AG04449 (cell line): ENCODE measurements at regions not wholly inside any gene's neighbourhood (a gene's known extent, or its start where the extent isn't known, plus 50 kb on each side); places are given as distances from the start of the nearest gene placed in this dataset.

Experiments
- CTCF ChIA-PET: fragments of 350-600 bp; formaldehyde crosslinking; extraction: SDS; loops from one replicate; lab custom pipeline; 2021; ENCODE audit warnings: antibody characterized with exemption; lab: Yijun Ruan, JAX
- POLR2A ChIA-PET: fragments of 400-600, 350-600 bp; formaldehyde crosslinking; extraction: SDS; loops from one replicate; lab custom pipeline; 2020; ENCODE audit warnings: antibody characterized with exemption, inconsistent platforms; lab: Yijun Ruan, JAX
- DNase-seq: peaks from one replicate; pipeline ENCODE4 v3.0.0-alpha.2; 2010; ENCODE audit warnings: low read depth, low spot score
- H3K4me3 ChIP-seq: 2 replicates; pipeline ENCODE4 v1.5.1; 2011; ENCODE audit warnings: low read depth, mild to moderate bottlenecking, control low read depth, low read length
- TF ChIP-seq, protein P1 (sequence below): IDR thresholded peaks from one replicate; pipeline ENCODE4 v1.5.1; 2011; ENCODE audit warnings: mild to moderate bottlenecking, moderate library complexity, low read length, control low read depth, inconsistent platforms; ENCODE audit not compliant: insufficient read depth; ENCODE audit errors: missing control alignments

DNA sequence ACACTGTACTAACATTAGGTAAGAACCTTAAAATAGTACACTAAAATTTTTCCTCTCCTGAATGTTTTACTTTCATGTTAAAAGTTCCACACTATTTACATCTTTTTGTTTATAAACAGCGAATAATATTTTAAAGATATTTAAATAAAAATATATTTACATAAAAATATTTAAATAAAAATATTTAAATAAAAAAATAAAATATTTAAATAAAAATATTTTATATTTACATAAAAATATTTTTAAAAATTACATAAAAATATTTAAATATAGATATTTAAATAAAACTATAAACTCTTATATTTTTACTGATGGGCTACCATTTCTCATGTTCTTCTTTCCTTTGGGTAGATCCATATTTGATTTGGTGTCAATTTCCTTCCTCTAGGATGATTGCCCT is 619.0 kb downstream of the ANKRD7 start:
- POLR2A ChIA-PET = no interaction called here
- TF ChIP-seq, protein P1, sequence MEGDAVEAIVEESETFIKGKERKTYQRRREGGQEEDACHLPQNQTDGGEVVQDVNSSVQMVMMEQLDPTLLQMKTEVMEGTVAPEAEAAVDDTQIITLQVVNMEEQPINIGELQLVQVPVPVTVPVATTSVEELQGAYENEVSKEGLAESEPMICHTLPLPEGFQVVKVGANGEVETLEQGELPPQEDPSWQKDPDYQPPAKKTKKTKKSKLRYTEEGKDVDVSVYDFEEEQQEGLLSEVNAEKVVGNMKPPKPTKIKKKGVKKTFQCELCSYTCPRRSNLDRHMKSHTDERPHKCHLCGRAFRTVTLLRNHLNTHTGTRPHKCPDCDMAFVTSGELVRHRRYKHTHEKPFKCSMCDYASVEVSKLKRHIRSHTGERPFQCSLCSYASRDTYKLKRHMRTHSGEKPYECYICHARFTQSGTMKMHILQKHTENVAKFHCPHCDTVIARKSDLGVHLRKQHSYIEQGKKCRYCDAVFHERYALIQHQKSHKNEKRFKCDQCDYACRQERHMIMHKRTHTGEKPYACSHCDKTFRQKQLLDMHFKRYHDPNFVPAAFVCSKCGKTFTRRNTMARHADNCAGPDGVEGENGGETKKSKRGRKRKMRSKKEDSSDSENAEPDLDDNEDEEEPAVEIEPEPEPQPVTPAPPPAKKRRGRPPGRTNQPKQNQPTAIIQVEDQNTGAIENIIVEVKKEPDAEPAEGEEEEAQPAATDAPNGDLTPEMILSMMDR = no peak
- CTCF ChIA-PET = no interaction called here
- DNase-seq = no peak
- no peak overlapping the region for H3K4me3 ChIP-seq

DNA sequence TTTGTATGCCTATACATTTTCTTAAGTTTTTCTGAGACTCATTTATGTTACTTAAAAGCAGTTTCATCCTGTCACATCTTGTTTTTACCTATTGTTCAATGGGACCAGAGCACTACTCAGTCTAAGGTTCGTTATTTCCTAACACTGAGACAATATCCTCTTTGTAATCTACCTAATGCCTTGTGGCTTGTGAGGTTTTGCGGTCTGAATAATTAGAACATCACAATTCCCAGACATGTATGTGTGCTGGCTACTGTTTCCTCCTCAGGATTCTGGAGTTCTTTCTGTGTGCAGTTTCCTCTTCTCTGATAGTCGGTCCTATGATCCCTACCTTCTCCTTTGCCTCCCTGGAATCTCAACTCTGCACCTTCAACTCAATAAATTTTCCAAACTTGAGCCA is 620.2 kb downstream of the ANKRD7 start:
- no peak overlapping the region for H3K4me3 ChIP-seq
- no peak for DNase-seq
- CTCF ChIA-PET = no interaction called here
- TF ChIP-seq, protein P1 = no peak
- POLR2A ChIA-PET = no interaction called here

DNA sequence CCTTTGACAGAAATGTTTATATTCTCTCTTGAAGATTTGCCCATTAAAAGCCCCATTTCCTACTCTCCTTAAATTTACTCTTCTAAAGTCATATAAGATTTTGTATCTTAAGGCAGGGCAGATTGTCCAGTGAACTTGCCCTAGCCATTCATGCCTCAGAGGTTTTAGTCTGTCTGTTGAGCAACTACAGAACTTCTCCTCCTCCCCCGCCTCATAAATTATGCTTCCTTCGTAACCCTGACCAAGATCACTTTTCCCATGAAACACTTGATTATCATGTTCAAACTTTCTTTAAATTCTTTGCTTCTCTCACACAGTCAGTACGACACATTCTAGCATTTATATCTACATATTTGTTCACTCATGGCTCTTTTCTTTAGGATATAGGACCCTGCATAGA is 621.3 kb downstream of the ANKRD7 start:
- H3K4me3 ChIP-seq = no peak overlapping the region
- ChIA-PET POLR2A (no interaction called here), CTCF (no interaction called here)
- TF ChIP-seq, protein P1 = no peak
- no peak for DNase-seq

DNA sequence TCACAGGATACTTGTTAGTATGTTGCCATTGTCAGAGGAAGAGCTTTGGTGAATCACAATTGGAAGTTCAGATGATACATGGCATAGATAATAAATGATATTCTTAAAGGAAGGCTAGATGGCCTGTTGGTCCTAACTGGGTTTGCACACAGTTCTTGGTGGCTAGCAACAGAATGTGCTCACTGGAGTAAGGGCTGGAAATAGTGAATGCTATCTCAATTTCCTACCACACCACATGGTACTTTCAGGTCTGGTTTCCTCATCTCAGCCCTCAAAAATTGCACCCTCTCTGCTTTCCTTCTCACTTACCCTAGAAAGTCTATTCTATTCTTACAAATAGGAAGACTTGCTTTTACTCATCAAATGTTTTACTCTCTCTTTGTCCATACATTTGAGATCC is 622.5 kb downstream of the ANKRD7 start:
- ChIA-PET POLR2A (no interaction called here), CTCF (no interaction called here)
- TF ChIP-seq, protein P1 = no peak
- H3K4me3 ChIP-seq = no peak overlapping the region
- DNase-seq = no peak

DNA sequence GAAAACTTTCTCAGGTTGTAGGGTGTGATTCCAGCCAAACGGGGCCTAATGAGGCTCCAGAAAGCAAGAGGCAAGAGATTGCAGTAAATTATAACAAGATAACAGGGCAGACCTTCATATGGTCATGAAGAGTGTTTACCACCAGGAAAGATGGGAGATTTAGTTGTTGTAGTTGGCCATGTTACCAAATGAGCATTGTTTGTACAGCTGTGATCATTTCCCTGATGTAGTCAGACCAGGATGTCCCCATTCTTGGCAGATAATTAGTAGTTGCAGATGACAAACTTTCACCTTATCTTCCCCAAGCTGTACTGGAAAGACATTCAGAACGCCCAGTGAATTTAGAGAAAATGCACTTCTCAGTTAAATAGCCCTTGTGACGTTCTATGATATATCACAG is 630.8 kb downstream of the ANKRD7 start:
- POLR2A ChIA-PET = no interaction called here
- CTCF ChIA-PET = no interaction called here
- no peak for DNase-seq
- no peak overlapping the region for H3K4me3 ChIP-seq
- TF ChIP-seq, protein P1 = no peak

DNA sequence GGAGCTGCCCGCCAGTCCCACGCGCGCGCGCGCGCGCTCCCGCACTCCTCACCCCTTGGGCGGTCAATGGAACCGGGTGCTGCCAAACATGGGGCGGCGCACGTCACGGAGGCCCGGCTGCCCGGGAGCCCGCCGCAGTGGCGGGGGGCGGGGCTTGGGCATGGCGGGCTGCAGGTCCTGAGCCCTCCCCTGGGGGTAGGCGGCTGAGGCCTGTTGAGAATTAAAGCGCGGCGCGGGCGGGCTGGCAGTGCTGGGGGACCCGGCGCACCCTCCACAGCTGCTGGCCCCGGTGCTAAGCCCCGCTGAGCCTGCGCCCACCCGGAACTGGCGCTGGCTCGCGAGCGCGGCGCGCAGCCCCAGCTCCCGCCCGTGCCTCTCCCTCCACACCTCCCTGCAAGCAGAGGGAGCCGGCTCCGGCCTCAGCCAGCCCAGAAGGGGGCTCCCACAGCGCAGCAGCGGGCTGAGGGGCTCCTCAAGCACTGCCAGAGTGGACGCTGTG is 634.2 kb downstream of the ANKRD7 start:
- POLR2A ChIA-PET = no interaction called here
- CTCF ChIA-PET = no interaction called here
- no peak overlapping the region for H3K4me3 ChIP-seq
- DNase-seq = no peak
- TF ChIP-seq, protein P1 = no peak
